ENCODE measurements at regions not wholly inside any gene's neighbourhood (a gene's known extent, or its start where the extent isn't known, plus 50 kb on each side); places are given as distances from the start of the nearest gene placed in this dataset.

DNA sequence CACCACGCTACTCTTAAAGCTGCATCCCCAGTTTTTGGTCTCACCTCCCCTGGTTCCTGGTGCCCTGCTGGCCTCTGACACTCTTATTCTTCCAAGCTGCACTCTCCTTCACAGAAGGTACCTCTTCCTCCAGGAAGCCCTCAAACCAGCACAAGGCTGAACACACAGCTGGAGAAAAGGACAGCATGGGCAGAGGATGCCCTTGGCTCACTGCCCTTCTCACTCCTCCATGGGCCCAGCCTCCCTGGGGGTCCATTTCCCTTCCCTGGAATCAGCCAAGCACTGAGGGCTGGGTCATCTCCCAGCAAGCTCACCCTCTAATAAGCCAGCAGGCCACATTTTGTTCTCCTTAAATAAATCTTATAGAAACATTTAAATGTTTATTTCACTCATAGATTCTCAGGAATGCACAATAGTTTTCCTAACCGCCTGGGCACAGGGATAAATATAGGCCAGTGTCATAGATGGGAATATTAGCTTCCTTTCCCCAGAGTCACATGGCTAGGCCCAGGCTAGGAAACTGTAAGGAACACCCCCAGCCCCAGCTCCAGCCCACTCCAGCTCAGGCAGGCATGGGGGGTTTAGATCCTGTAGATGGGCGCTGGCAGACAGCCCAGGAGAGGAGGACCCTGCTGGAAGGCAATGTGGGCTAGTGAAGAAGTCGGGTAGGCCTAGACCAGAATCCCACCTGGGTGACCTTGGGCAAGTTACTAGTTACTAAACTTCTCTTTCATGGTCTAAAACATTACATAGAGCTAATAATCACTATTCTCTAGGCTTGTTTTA lies 51.5 kb downstream of the IRAG1 start:
- no peak for DNase-seq

DNA sequence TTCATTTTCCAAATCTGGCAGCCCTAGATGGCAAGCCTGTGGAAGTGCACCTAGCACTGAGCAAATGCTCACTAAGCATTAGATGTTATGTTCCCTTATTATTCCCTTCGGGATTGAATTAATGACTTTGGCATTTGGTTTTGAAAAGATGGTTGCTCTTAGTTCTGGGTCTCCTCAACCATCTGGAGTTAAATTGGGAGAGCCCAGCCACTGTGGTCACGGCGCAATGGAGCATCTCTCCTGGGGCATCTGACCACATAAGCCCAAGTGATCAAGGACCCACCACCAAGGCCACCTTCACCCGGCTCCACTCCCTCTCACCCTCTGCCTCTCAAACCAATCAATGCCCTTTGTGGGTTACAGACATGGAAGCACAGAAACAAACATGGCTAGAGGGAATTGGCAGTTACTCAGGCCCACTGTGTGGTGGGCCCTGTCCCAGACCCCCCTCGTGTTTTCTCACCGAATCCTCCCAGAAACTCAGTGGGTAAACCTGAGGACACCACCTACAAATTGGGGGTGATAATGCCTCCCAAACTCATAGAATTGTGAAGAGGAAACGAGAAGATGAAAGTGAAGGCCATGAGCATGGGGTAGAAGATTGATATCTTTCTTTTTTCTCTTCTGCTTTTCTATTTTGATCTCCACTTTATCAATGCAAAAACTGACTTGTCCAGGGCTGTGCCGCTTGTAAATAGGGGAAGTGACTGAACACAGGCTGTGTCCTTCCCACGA lies 52.2 kb downstream of the IRAG1 start:
- no peak for DNase-seq

- DNase-seq: no peak
Measured at GRCh38 chr11:10640308-10640707, 53.2 kb downstream of the IRAG1 start.

GRCh38 chr11:10639350-10639749 lies 54.2 kb downstream of the IRAG1 start:
- no peak for DNase-seq

- DNase-seq: no peak
Measured at GRCh38 chr11:10638316-10638925, 55.1 kb downstream of the IRAG1 start.

DNA sequence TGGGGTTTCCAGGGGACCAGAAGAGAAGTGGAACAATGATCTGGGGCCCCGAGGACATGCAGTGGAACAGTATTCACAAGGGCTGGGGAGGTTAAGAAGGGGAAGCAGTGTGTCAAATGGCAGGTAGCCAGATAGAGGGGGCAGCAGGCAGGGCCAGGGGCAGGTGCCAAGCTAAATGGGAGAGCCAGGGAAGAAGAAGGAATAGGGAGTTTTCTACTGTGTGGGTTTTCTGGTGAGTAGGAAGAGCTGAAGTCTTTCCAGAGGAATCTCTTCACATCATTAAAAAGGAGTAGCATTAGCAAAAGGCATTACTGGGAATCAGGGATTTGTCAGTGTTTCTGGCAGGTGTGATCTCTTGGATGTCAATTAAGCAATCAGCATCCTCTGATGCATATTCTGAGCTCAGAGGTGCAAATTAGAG lies 55.8 kb downstream of the IRAG1 start:
- DNase-seq: no peak

GRCh38 chr11:10634407-10634806 lies 59.1 kb downstream of the IRAG1 start:
- DNase-seq: no peak

DNA sequence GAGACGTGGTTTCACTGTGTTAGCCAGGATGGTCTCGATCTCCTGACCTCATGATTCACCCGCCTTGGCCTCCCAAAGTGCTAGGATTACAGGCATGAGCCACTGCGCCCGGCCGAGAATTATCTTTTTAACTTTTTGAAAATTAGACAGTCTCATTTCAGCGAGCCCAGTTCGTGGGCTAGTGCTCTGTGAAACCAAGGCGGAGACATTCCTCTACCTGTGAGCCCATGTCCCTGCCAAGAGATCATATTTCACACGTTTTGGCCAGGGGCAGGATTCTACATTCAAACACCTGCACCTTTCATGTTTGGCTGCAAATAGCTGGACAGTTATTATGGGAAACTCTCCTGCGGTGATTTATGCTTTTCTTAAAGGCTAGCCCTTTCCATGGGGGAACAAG lies 60.3 kb downstream of the IRAG1 start:
- no peak for DNase-seq

DNA sequence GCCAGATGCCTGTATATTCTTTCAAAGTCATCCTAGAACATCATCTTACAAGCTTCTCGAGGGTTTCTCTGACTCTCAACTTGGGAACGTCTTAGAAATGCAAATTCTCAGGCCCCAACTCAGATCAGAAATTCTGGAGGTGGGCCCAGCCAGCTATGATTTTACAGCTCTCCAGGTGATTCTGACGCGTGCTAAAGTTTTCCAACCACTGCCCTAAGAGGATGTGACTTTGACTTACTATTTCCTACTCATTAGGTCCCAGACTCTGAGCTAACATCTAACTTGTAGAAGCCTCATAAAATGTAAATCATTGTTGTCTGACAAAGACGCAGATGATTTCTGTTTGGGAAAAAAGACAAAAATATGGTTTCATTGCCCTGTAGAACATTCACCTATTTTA lies 61.1 kb downstream of the IRAG1 start:
- DNase-seq: no peak

DNA sequence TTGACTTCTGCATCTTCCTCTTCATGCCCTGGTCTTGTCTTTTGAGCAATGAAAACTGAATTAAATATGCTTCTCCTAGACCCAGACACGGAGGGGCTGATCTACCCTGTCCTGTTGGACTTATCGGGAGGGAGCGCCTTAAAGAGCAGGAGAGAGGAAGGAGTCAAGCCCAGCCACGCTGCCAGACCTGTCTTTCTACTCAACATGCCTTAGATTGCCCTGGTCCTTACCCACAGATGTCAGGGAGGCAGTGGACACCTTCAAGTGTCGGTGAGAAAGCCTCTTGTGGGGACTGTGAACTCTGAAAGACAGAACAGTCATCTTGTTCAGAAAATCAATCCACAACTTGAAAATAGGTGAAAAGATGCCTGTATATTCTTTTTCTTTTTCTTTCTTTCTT lies 61.8 kb downstream of the IRAG1 start:
- DNase-seq: no peak

DNA sequence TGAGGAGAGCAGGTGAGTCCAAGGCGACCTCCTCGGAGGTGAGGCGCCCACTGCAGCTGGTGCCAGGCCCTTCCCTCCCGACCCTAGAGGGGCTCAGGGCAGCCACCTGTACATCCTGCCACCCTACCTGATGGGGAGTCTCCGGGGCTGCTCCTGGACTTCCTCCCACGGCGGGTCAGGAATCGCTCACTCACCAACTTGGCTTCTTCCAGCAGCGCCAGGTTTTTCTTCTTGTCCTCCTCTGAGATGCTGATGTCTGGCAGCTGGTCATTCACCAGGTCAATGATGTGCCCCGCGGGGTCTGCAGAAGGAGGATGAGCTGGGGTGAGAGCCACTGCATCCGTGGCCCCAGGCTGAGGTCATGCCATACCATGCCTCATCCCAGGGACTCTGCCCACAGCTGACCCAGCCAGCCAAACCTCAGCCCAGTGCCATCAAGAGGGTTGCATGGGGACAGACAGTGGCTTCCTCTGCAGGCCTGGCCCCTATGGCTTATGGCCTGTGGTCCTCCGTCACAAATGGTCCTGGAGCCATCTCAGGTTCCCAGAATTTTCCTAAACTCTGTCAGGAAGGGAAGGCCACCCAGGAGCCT lies 61.0 kb upstream of the LYVE1 start:
- DNase-seq: no peak

- no peak for DNase-seq
Measured at GRCh38 chr11:10628508-10629236, 60.2 kb upstream of the LYVE1 start.

- no peak for DNase-seq
Measured at GRCh38 chr11:10627816-10628215, 59.4 kb upstream of the LYVE1 start.

DNA sequence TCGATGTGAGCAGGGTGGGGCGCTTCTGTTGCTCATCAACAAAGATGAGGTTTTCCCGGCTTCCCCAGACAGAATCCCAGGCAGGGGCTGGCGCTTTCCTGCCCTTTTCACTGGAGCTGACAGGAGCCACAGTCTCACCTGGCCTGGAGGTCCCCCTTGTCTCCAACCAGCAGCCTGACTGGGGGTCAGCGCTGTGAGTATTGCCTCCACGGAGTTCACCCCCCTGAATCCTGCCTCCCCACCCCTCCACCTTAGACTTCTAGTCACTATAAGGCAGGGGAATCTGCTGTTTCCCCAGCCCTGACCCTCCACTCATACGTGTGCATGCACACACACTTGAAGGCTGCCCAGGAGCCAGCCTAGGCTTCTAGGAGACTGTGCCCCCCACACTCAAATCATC lies 58.8 kb upstream of the LYVE1 start:
- DNase-seq: no peak

- no peak for DNase-seq
Measured at GRCh38 chr11:10625982-10626311, 57.5 kb upstream of the LYVE1 start.

DNA sequence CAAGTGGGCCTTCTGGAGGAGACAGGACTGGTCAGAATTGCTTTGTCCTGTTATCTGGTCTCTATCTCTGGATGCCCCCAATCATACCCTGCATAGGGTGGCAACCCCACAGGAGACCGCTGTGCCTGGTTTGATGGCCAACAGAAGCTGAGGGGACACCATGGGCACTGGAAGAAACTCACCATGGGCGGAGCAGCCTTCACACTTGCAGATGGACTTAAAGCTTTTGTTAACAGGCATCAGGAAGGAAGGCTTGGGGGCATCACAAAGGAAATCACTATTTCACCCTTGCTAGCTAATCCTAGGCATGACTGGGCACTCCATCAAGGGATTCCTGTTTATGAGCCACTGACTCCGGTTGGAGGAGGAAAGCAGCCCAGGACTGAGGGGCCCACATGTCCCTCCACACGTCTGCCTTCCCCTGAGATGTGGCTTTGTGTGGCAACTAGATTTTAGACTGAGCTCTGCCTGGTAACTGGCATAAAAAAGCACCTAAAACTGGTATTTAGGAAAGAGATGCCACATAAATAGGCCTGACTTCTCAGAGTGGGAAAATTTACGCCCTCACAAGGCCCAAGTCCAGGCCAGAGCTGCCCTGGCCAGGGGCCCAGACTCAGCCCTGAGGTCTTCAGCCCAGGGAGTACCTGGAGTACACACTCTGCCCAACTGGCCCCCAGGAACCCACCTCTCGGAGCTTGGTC lies 57.0 kb upstream of the LYVE1 start:
- DNase-seq: no peak

DNA sequence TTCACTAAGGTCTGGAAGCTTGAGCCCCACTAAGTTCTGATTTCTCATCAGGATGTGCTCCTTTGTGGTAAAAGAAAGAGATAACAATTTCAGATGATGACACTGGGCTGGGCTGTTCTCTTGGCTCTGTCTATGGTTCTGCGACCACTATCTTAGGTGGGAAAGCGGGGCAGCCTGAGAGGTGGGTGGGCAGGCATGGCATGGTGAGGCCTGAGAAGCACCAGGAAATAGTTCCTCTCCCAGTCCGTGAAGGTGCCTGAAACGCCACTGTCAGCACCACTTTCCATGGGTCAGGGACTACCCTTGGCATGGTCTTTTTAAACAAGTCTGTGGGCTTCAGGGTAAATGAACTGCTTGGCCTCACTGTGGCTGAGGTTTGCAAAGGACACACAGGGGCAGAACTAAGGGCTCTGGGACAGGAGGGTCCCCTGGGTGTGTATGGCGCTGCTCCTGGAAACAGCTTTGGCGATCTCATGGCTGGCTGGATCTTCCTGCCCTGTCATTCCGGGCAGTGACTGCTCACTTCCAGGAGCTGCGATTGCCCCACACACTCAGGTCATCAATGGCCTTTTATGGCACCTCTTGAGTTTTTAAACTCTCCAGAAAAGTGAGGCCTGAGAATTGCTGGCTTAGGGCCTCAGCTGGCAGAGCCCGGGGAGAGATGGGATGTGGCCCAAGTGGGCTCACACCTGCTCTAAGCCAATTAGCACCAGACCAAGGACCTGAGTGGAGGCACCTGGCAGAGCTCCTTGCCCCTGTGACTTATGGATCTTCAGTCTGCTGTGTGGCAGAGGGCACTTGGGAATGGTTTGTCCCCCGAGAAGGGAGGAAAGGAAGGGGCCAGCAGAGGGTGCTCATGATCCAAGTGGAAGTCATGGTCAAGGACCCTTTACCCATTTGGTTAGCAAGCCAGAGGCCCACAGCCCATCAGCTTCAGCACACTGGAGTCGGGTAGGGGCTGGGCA lies 55.6 kb upstream of the LYVE1 start:
- DNase-seq: no peak

DNA sequence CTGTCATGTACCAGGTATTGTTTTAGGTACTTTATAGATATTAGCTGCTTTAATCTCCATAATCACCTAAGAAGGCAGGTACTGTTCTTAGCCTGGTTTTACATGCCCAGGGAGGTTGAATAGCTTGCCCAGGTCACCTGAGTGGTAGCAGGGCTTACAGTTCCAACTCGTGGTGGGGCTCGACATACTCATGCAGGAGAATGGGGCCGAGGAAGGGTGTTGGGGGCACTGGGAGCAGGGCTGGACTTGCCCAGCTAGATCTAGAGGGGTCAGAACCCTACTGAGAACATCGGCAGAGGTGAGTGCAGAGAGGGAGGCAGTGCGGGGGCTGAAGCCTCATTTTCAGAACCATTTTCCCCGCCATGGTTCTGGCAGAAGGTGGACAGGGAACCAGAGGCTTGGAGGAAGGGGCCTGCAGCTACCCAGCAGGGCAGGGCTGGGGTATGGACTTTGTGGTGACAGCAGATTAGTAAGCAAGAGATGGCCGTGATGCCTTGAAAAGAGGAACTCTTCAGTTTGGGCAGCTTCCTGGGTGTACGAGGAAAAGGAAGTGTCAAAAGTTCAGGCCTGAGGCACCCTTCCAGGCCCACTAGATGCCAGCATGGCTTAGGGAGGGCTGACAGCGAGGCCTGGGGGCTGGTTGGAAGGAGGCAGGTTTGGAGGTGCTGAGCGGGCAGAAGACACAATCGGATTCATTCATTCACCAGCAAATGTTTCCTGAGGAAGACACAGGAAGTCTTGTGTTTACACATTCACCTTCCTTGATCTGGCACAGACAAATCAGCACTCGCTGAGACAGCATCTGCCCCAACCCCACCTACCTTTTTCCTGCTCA lies 54.7 kb upstream of the LYVE1 start:
- DNase-seq: peak; percentile 19

DNA sequence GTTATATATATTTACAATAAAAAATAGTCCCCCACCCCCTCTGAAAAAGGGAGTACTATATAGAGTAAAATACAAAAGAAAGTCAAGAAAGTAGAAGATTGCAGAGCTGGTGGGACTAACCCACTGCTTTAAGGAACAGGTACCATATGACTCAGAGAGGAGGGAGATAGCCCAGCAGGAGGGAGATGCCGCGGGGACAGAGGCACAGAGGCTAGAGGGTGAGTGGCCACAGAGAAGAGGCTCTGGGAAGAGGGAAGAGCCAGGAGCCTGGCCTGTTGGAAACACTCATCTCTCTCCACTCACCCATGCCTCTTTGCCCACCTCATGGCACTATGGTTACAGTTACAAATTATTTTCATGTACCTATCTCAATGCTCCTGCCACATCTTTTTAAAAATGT lies 53.6 kb upstream of the LYVE1 start:
- DNase-seq: no peak

- DNase-seq: no peak
Measured at GRCh38 chr11:10619131-10619680, 50.7 kb upstream of the LYVE1 start.
